Islet precursor cell (in vitro differentiated cells): ENCODE measurements at regions not wholly inside any gene's neighbourhood (a gene's known extent, or its start where the extent isn't known, plus 50 kb on each side); places are given as distances from the start of the nearest gene placed in this dataset.
"Not testable (repeated sequence)": the region's sequence is repeated elsewhere in the genome, so short reads cannot be mapped to it uniquely, and the experiment has no call there.

Experiments
- DNase-seq: peaks from one replicate; pipeline ENCODE4 v3.0.0-alpha.2; 2018

- DNase-seq, result no peak
Measured at GRCh38 chr13:60881507-60881906, 484.5 kb downstream of the TDRD3 start.

GRCh38 chr13:60873116-60873515, 476.1 kb downstream of the TDRD3 start:
- no peak for DNase-seq

- DNase-seq, result no peak
Measured at GRCh38 chr13:60869941-60870613, 473.1 kb downstream of the TDRD3 start.

GRCh38 chr13:60869225-60869624, 472.2 kb downstream of the TDRD3 start:
- no peak for DNase-seq

GRCh38 chr13:60862036-60862435, 465.0 kb downstream of the TDRD3 start:
- DNase-seq, result no peak

- DNase-seq, result no peak
Measured at GRCh38 chr13:60857698-60858097, 460.7 kb downstream of the TDRD3 start.

GRCh38 chr13:60852886-60853285, 455.9 kb downstream of the TDRD3 start:
- DNase-seq, result no peak

GRCh38 chr13:60851378-60851777, 454.4 kb downstream of the TDRD3 start:
- DNase-seq, result no peak

- DNase-seq, result no peak
Measured at GRCh38 chr13:60850526-60850925, 453.5 kb downstream of the TDRD3 start.

- DNase-seq, result no peak
Measured at GRCh38 chr13:60838581-60838980, 441.6 kb downstream of the TDRD3 start.

GRCh38 chr13:60837806-60838205, 440.8 kb downstream of the TDRD3 start:
- no peak for DNase-seq

- no peak for DNase-seq
Measured at GRCh38 chr13:60836821-60837220, 439.8 kb downstream of the TDRD3 start.

GRCh38 chr13:60811581-60811980, 414.6 kb downstream of the TDRD3 start:
- DNase-seq, result no peak

GRCh38 chr13:60805640-60806039, 408.6 kb downstream of the TDRD3 start:
- DNase-seq, result not testable (repeated sequence)

GRCh38 chr13:60798503-60798902, 401.5 kb downstream of the TDRD3 start:
- no peak for DNase-seq

GRCh38 chr13:60797112-60797511, 400.1 kb downstream of the TDRD3 start:
- no peak for DNase-seq

- no peak for DNase-seq
Measured at GRCh38 chr13:60794751-60795150, 397.7 kb downstream of the TDRD3 start.

GRCh38 chr13:60790620-60791019, 393.6 kb downstream of the TDRD3 start:
- DNase-seq, result peak; percentile 75

GRCh38 chr13:60788156-60788829, 391.3 kb downstream of the TDRD3 start:
- DNase-seq, result peak; percentile 50

- no peak for DNase-seq
Measured at GRCh38 chr13:60787083-60787482, 390.1 kb downstream of the TDRD3 start.

GRCh38 chr13:60772726-60773125, 375.7 kb downstream of the TDRD3 start:
- no peak for DNase-seq

GRCh38 chr13:60765700-60766411, 368.8 kb downstream of the TDRD3 start:
- DNase-seq, result peak; percentile 81

GRCh38 chr13:60759499-60759898, 362.5 kb downstream of the TDRD3 start:
- peak; percentile 55 for DNase-seq

GRCh38 chr13:60758637-60759036, 361.6 kb downstream of the TDRD3 start:
- no peak for DNase-seq
